HCT116 (cell line): ENCODE measurements at regions not wholly inside any gene's neighbourhood (a gene's known extent, or its start where the extent isn't known, plus 50 kb on each side); places are given as distances from the start of the nearest gene placed in this dataset.

Source experiments
- ATAC-seq: fragments of 200-7000 bp; cut with Tn5 transposase; 2 replicates; pipeline ENCODE4 v1.9.1; 2020; ENCODE audit warnings: mild to moderate bottlenecking, moderate library complexity
- BruUV-seq: library from RNA; stranded (reverse); fragments of 400-500 nt; replicated peaks from 2 replicates; lab custom pipeline; 2021; lab: Mats Ljungman, UMichigan
- CTCF ChIA-PET: fragments of 300-600 bp; sonication (Branson Sonifier 250); formaldehyde crosslinking; loops from one replicate; lab custom pipeline; 2021; ENCODE audit warnings: antibody characterized with exemption; lab: Charles Lee
- POLR2A ChIA-PET: fragments of 300-600, 350-600 bp; sonication (Branson Sonifier 250); formaldehyde crosslinking; loops from one replicate; lab custom pipeline; 2021; ENCODE audit warnings: antibody characterized with exemption; lab: Charles Lee
- RAD21 ChIA-PET, 2 experiments: fragments of 300-600 bp; sonication (Branson Sonifier 250); formaldehyde crosslinking; loops; one replicate each; lab custom pipeline; 2023; ENCODE audit warnings: low total read pairs in 2 of 2; ENCODE audit not compliant: uncharacterized antibody in 2 of 2, unreplicated experiment in 2 of 2, low non-redundant PET in 1 of 2; lab: Charles Lee
- DNase-seq: peaks from one replicate; pipeline ENCODE4 v3.0.0-alpha.2; 2010; ENCODE audit warnings: low read depth, low spot score
- H2AFZ ChIP-seq: fragments of 200-600 bp; shearing (Covaris generic), sonication (generic); 2 replicates; pipeline ENCODE4 v1.6.1; 2017; ENCODE audit warnings: low read depth, mixed run types, mixed read lengths, antibody characterized with exemption, low read length; ENCODE audit not compliant: poor library complexity, severe bottlenecking
- H3K27ac ChIP-seq: 2 replicates; pipeline ENCODE4 v1.5.1; 2012; ENCODE audit warnings: low read depth, low read length
- H3K27me3 ChIP-seq: fragments of 200-600 bp; sonication (generic); 2 replicates; pipeline ENCODE4 v1.6.1; 2016; ENCODE audit warnings: mixed run types, low read length, mixed read lengths; ENCODE audit not compliant: insufficient read depth
- H3K36me3 ChIP-seq, 2 experiments: fragments of 200-500 bp in 1 of 2; fragments of 200-600 bp in 1 of 2; sonication (Bioruptor generic) in 1 of 2; sonication (generic) in 1 of 2; 2 replicates each; pipeline versions ENCODE4 v1.5.1 to v1.6.1; 2014 to 2016; ENCODE audit warnings: low read length in 2 of 2, inconsistent platforms in 1 of 2, mixed read lengths in 1 of 2, mixed run types in 1 of 2; ENCODE audit not compliant: insufficient read depth in 2 of 2, control insufficient read depth in 1 of 2
- H3K4me1 ChIP-seq, 2 experiments: fragments of 200-600 bp in 1 of 2; sonication (generic) in 1 of 2; 2 replicates each; pipeline versions ENCODE4 v1.5.1 to v1.6.1; 2012 to 2017; ENCODE audit warnings: low read length in 2 of 2, inconsistent platforms in 1 of 2, mild to moderate bottlenecking in 1 of 2, mixed read lengths in 1 of 2, mixed run types in 1 of 2, moderate library complexity in 1 of 2; ENCODE audit not compliant: insufficient read depth in 2 of 2, control insufficient read depth in 1 of 2
- H3K4me2 ChIP-seq: fragments of 200-600 bp; sonication (generic); 2 replicates; pipeline ENCODE4 v1.6.1; 2017; ENCODE audit warnings: mixed run types, low read length, mixed read lengths
- H3K4me3 ChIP-seq, 2 experiments: fragments of 200-600 bp in 1 of 2; sonication (generic) in 1 of 2; replicated peaks in 1 of 2; 2 replicates each; pipeline ENCODE4 v1.5.1; 2011 to 2016; ENCODE audit warnings: low read length in 2 of 2, control low read depth in 1 of 2, low read depth in 1 of 2, mild to moderate bottlenecking in 1 of 2, mixed read lengths in 1 of 2, mixed run types in 1 of 2
- H3K79me2 ChIP-seq: fragments of 200-600 bp; sonication (generic); 2 replicates; pipeline ENCODE4 v1.6.1; 2017; ENCODE audit warnings: mild to moderate bottlenecking, mixed run types, low read length, moderate library complexity, mixed read lengths; ENCODE audit not compliant: insufficient read depth
- H3K9ac ChIP-seq: fragments of 200-600 bp; sonication (generic); 2 replicates; pipeline ENCODE4 v1.6.1; 2016; ENCODE audit warnings: low read length, mixed read lengths
- H3K9me2 ChIP-seq: fragments of 200-600 bp; sonication (generic), shearing (Covaris generic); 2 replicates; pipeline ENCODE4 v1.6.1; 2017; ENCODE audit warnings: mixed run types, mild to moderate bottlenecking, moderate library complexity; ENCODE audit not compliant: insufficient read depth
- H3K9me3 ChIP-seq, 2 experiments: fragments of 200-500 bp in 1 of 2; fragments of 200-600 bp in 1 of 2; sonication (Bioruptor generic) in 1 of 2; sonication (generic) in 1 of 2; 2 replicates each; pipeline ENCODE4 v1.6.1; 2014 to 2017; ENCODE audit warnings: low read length in 2 of 2, mixed read lengths in 2 of 2, inconsistent platforms in 1 of 2, low read depth in 1 of 2, mild to moderate bottlenecking in 1 of 2, mixed run types in 1 of 2, moderate library complexity in 1 of 2; ENCODE audit not compliant: control insufficient read depth in 1 of 2, insufficient read depth in 1 of 2
- H4K20me1 ChIP-seq: fragments of 200-600 bp; sonication (generic), shearing (Covaris generic); 2 replicates; pipeline ENCODE4 v1.6.1; 2017; ENCODE audit warnings: mixed run types, mild to moderate bottlenecking, moderate library complexity; ENCODE audit not compliant: insufficient read depth
- CEBPB ChIP-seq: IDR thresholded peaks from 2 replicates; pipeline ENCODE4 v1.6.1; 2012; ENCODE audit warnings: low read depth
- EGR1 ChIP-seq: IDR thresholded peaks from 2 replicates; pipeline ENCODE4 v1.6.1; 2012; ENCODE audit warnings: low read depth
- ELF1 ChIP-seq: IDR thresholded peaks from 2 replicates; pipeline ENCODE4 v1.6.1; 2012; ENCODE audit warnings: low read depth, borderline replicate concordance
- EZH2 ChIP-seq: fragments of 200-600 bp; sonication (generic); IDR thresholded peaks from 2 replicates; pipeline ENCODE4 v1.6.1; 2017; ENCODE audit warnings: antibody characterized with exemption, mixed run types
- EZH2phosphoT487 ChIP-seq: fragments of 200-600 bp; IDR thresholded peaks from 2 replicates; pipeline ENCODE4 v1.6.1; 2018; ENCODE audit warnings: antibody characterized with exemption, borderline replicate concordance
- FOSL1 ChIP-seq: IDR thresholded peaks from 2 replicates; pipeline ENCODE4 v1.6.1; 2012; ENCODE audit warnings: low read depth
- POLR2AphosphoS5 ChIP-seq: IDR thresholded peaks from 2 replicates; pipeline ENCODE4 v1.6.1; 2011; ENCODE audit warnings: mild to moderate bottlenecking, low read depth, low read length, moderate library complexity
- SIN3A ChIP-seq: IDR thresholded peaks from 2 replicates; pipeline ENCODE4 v1.6.1; 2012; ENCODE audit warnings: low read depth
- TCF7L2 ChIP-seq: IDR thresholded peaks from 2 replicates; pipeline ENCODE4 v1.7.0; 2011; ENCODE audit warnings: borderline replicate concordance, inconsistent platforms; ENCODE audit not compliant: insufficient read depth, insufficient read length; ENCODE audit errors: extremely low read depth
- ZFX ChIP-seq: fragments of 450-650 bp; IDR thresholded peaks from 2 replicates; pipeline ENCODE4 v1.6.1; 2017
- intact Hi-C: fragments of 100-400 bp; cut with micrococcal nuclease; formaldehyde crosslinking; loops from 2 replicates; pipeline ENCODE4 v1.10.0; 2022
- TF ChIP-seq, protein P1 (sequence below): IDR thresholded peaks from 2 replicates; pipeline ENCODE4 v1.6.1; 2011; ENCODE audit warnings: mild to moderate bottlenecking, low read length, moderate library complexity; ENCODE audit not compliant: insufficient replicate concordance; ENCODE audit errors: extremely low read depth
- TF ChIP-seq, protein P2 (sequence below): IDR thresholded peaks from 2 replicates; pipeline ENCODE4 v1.6.1; 2012

DNA sequence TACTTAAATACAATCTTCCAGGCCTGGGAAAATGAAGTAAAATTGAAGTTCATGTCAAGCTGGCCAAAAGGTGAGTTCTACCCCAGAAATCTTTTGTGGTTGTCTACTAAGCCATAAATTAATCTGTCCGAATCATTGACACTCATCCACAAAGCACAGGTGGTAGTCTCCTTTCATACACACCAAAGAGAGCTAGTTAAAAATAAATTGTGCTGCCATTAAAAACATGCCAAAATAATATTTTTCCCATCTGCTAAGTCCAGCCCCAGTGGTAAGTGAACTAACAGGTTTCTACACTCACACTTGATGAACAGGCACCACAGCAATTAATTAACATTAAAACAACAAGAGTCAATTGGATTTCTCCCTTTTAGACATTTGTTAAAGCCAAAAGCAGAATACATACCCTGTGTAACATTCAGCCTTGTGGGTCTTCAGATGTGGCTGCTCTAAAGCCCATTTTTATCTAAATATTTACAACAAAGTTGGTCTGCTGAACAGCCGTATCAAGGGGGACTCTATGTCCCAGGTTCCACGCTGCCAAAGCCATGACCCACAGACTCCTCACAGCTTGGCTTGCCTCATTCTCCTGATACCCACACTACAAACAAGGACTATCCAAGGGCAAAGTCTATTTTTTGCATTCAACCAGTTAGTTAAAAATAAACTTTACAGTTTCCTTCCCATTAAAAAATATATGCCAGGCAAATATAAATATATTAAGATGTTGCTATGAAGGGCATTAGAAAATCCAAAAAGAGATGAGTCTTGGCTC lies 490.4 kb downstream of the BMP2 start:
- Histone ChIP-seq H3K4me1 (no peaks in the 10 kb centered on the region), H4K20me1 (no peaks in the 10 kb centered on the region), H3K9ac (no peak overlapping the region), H3K36me3 (no peaks in the 10 kb centered on the region), H3K4me2 (no peak overlapping the region), H3K9me3 (peaks cover 0 to 14% of the 10 kb centered on the region in 2 experiments; a peak in 1 of 4 replicates), H3K27me3 (no peaks in the 10 kb centered on the region), H3K79me2 (no peaks in the 10 kb centered on the region), H2AFZ (no peak overlapping the region), H3K4me3 (no peak overlapping the region), H3K9me2 (no peaks in the 10 kb centered on the region), H3K27ac (no peak overlapping the region)
- ChIA-PET RAD21 (no interaction called here), CTCF (no interaction called here), POLR2A (no interaction called here)
- TF ChIP-seq, protein P1, sequence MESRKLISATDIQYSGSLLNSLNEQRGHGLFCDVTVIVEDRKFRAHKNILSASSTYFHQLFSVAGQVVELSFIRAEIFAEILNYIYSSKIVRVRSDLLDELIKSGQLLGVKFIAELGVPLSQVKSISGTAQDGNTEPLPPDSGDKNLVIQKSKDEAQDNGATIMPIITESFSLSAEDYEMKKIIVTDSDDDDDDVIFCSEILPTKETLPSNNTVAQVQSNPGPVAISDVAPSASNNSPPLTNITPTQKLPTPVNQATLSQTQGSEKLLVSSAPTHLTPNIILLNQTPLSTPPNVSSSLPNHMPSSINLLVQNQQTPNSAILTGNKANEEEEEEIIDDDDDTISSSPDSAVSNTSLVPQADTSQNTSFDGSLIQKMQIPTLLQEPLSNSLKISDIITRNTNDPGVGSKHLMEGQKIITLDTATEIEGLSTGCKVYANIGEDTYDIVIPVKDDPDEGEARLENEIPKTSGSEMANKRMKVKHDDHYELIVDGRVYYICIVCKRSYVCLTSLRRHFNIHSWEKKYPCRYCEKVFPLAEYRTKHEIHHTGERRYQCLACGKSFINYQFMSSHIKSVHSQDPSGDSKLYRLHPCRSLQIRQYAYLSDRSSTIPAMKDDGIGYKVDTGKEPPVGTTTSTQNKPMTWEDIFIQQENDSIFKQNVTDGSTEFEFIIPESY: no peak
- TF ChIP-seq EGR1 (no peak), TCF7L2 (no peak), FOSL1 (no peak), EZH2 (no peak), ZFX (no peak), EZH2phosphoT487 (no peak), POLR2AphosphoS5 (no peak), ELF1 (no peak), CEBPB (no peak), SIN3A (no peak)
- TF ChIP-seq, protein P2, sequence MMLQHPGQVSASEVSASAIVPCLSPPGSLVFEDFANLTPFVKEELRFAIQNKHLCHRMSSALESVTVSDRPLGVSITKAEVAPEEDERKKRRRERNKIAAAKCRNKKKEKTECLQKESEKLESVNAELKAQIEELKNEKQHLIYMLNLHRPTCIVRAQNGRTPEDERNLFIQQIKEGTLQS: no peak
- intact Hi-C loops: no loop called here
- DNase-seq (no peak), ATAC-seq (no peak)
- BruUV-seq: no TSS peak
